ENCODE measurements at regions not wholly inside any gene's neighbourhood (a gene's known extent, or its start where the extent isn't known, plus 50 kb on each side); places are given as distances from the start of the nearest gene placed in this dataset.

DNA sequence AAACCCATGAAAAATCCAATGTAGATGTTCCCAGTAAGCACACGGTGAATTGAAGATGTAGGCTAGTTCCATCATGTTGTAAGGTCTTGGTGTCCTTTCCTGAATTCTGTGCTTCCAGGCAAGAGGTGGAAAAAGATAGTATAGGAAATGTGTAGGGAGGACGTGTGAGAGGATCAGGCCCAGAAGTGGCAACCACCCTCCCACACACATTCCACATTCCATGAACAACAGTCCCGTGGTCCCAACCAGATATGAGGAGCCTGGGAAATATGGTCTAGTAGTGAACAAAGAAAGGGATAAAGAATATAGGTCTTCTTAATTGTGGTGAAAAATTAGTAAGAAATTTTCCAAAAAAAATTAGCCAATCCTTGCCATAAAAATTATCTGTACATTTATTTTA is 1254.2 kb upstream of the SLC10A2 start:
- TF ChIP-seq EZH2 (IDR thresholded peaks at IDR 0.05) (no peak), POLR2AphosphoS5 (IDR thresholded peaks at IDR 0.05; ENCODE audit: borderline replicate concordance, low read depth, low read length) (no peak)

All from SK-N-MC (cell line).